ENCODE measurements at regions not wholly inside any gene's neighbourhood (a gene's known extent, or its start where the extent isn't known, plus 50 kb on each side); places are given as distances from the start of the nearest gene placed in this dataset.

GRCh38 chr6:14472255-14472985, 354.8 kb downstream of the CD83 start (continued):
- no peak for TF ChIP-seq REST (IDR thresholded peaks at IDR 0.05; ENCODE audit: low read depth, low read length)
- TF ChIP-seq TAF1 (IDR thresholded peaks at IDR 0.05; ENCODE audit: borderline replicate concordance, low read depth, low read length): no peak
- no peak for TF ChIP-seq IRF3 (IDR thresholded peaks at IDR 0.05; ENCODE audit: low read depth, low read length)
- TF ChIP-seq MAX (IDR thresholded peaks at IDR 0.05; ENCODE audit: low read depth): no peak

GRCh38 chr6:14472986-14473337, 355.4 kb downstream of the CD83 start:
- no peaks in the 10 kb centered on the region for H3K36me3 ChIP-seq (replicated peaks in 1 of 2; ENCODE audit: control insufficient read depth in 1 of 2, insufficient read depth in 2 of 2, low read length in 1 of 2)
- H3K27me3 ChIP-seq (ENCODE audit: insufficient read depth): no peaks in the 10 kb centered on the region
- 52% methylated on average over 7 of the region's 9 CpGs for WGBS (ENCODE audit: low lambda C conversion rate)
- no peak overlapping the region for H3K4me3 ChIP-seq (ENCODE audit: low read depth in 2 of 2, low read length in 1 of 2)
- H3K4me2 ChIP-seq: no peak overlapping the region
- no peak for DNase-seq
- H3K27ac ChIP-seq (ENCODE audit: low read depth in 2 of 2, low read length in 1 of 2): no peak overlapping the region
- H3F3A ChIP-seq (replicated peaks; ENCODE audit: insufficient read depth): no peaks in the 10 kb centered on the region
- H3K4me1 ChIP-seq (ENCODE audit: control insufficient read depth in 1 of 2, insufficient read depth in 2 of 2, low read depth in 1 of 2, low read length in 1 of 2): no peaks in the 10 kb centered on the region
- TF ChIP-seq RAD21 (IDR thresholded peaks at IDR 0.05; ENCODE audit: low read length) (no peak), ELF1 (IDR thresholded peaks at IDR 0.05) (no peak), GABPA (IDR thresholded peaks at IDR 0.05; ENCODE audit: low read depth) (no peak), ZBTB33 (IDR thresholded peaks at IDR 0.05; ENCODE audit: borderline replicate concordance, low read depth) (no peak), EZH2phosphoT487 (IDR thresholded peaks at IDR 0.05; ENCODE audit: borderline replicate concordance, low read depth) (no peak), MAX (IDR thresholded peaks at IDR 0.05; ENCODE audit: low read depth) (no peak)
- no peak overlapping the region for H2AFZ ChIP-seq (ENCODE audit: low read depth)
- H3K9ac ChIP-seq: no peak overlapping the region
- no peaks in the 10 kb centered on the region for H4K20me1 ChIP-seq (ENCODE audit: insufficient read depth)
- ChIA-PET CTCF (no interaction called here), POLR2A (no interaction called here)
- no peaks in the 10 kb centered on the region; the same call in 1 of the 2 replicates for H3K9me3 ChIP-seq
- no peaks in the 10 kb centered on the region for H3K79me2 ChIP-seq (ENCODE audit: insufficient read depth)
- no peaks in the 10 kb centered on the region for H3K9me2 ChIP-seq

All from SK-N-SH (cell line).